GM21390 (cell line): ENCODE measurements at regions not wholly inside any gene's neighbourhood (a gene's known extent, or its start where the extent isn't known, plus 50 kb on each side); places are given as distances from the start of the nearest gene placed in this dataset.

Source experiments
- ATAC-seq: cut with Tn5 transposase; IDR thresholded peaks from one replicate; pipeline ENCODE4 v1.9.1; 2021; ENCODE audit not compliant: unreplicated experiment

DNA sequence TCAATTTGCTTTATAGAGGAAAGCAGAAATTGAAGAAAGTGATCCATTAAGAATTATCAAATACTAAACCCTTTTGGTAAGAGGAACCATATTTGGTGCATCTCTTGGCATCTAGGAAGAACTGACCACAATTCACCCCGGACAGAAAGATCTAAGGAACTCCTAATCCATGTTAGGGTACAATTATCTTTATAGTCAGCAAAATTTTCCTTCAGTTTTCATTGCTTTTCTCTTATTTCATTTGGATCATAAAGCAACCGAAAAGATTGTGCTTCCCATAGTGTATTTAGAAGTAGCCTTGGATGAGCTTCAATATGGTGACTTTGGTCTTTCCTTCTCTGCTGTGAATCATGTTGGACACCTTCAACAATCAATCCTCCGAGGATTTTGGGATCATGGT lies 50.1 kb upstream of the IGFBP5 start:
- no peak for ATAC-seq
